K562 (cell line): ENCODE measurements at regions not wholly inside any gene's neighbourhood (a gene's known extent, or its start where the extent isn't known, plus 50 kb on each side); places are given as distances from the start of the nearest gene placed in this dataset.

Source experiments
- ARID2 ChIP-seq: fragments of 450-650 bp; IDR thresholded peaks from 2 replicates; pipeline ENCODE4 v1.6.1; 2017; ENCODE audit warnings: antibody characterized with exemption, mild to moderate bottlenecking
- CTCF ChIP-seq, 3 experiments: IDR thresholded peaks in 2 of 3; conservative IDR thresholded peaks in 1 of 3; 2 replicates each; pipeline ENCODE4 v1.5.1; 2011 to 2012; ENCODE audit warnings: low read length in 3 of 3, mild to moderate bottlenecking in 3 of 3, control low read depth in 2 of 3, improper control_type of control experiment in 1 of 3, inconsistent platforms in 1 of 3, low read depth in 1 of 3, mixed read lengths in 1 of 3, moderate library complexity in 1 of 3; ENCODE audit not compliant: insufficient read depth in 2 of 3
- KAT8 ChIP-seq: fragments of 450-650 bp; IDR thresholded peaks from 2 replicates; pipeline ENCODE4 v1.6.1; 2016; ENCODE audit warnings: low read depth, mild to moderate bottlenecking
- KLF16 ChIP-seq: IDR thresholded peaks from 2 replicates; pipeline ENCODE4 v1.6.1; 2016; ENCODE audit warnings: antibody characterized with exemption
- NRF1 ChIP-seq, 2 experiments: fragments of 450-650 bp; IDR thresholded peaks in 1 of 2; conservative IDR thresholded peaks in 1 of 2; 2 replicates each; pipeline ENCODE4 v1.6.1; 2014; ENCODE audit warnings: mild to moderate bottlenecking in 2 of 2
- ZNF780A ChIP-seq: fragments of 250-450 bp; sonication (Bioruptor Pico); IDR thresholded peaks from 2 replicates; pipeline ENCODE4 v1.5.0; 2021; ENCODE audit warnings: mild to moderate bottlenecking
- TF ChIP-seq, protein P1 (sequence below): sonication (generic); formaldehyde crosslinking; IDR thresholded peaks from 2 replicates; pipeline ENCODE4 v1.8.1; 2022; ENCODE audit warnings: missing genetic modification reagents
- TF ChIP-seq, protein P2 (sequence below): conservative IDR thresholded peaks from 2 replicates; pipeline ENCODE4 v1.6.1; 2011; ENCODE audit warnings: low read depth, mild to moderate bottlenecking, low read length; ENCODE audit not compliant: control insufficient read depth

GRCh38 chr13:59346999-59347723 is 816.6 kb downstream of the DIAPH3 start:
- TF ChIP-seq CTCF (IDR thresholded peaks at IDR 0.05 in 2 of 3, conservative IDR thresholded peaks at IDR 0.05 in 1 of 3; ENCODE audit: insufficient read depth in 2 of 3, low read depth in 1 of 3, low read length in 3 of 3) (no peak), KLF16 (no peak), ZNF780A (CRISPR knock-in tag) (no peak), KAT8 (no peak), ARID2 (no peak), NRF1 (conservative IDR thresholded peaks at IDR 0.05 in 1 of 2, IDR thresholded peaks at IDR 0.05 in 1 of 2) (no peak)
- TF ChIP-seq, protein P1, sequence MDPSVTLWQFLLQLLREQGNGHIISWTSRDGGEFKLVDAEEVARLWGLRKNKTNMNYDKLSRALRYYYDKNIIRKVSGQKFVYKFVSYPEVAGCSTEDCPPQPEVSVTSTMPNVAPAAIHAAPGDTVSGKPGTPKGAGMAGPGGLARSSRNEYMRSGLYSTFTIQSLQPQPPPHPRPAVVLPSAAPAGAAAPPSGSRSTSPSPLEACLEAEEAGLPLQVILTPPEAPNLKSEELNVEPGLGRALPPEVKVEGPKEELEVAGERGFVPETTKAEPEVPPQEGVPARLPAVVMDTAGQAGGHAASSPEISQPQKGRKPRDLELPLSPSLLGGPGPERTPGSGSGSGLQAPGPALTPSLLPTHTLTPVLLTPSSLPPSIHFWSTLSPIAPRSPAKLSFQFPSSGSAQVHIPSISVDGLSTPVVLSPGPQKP: no peak
- TF ChIP-seq, protein P2, sequence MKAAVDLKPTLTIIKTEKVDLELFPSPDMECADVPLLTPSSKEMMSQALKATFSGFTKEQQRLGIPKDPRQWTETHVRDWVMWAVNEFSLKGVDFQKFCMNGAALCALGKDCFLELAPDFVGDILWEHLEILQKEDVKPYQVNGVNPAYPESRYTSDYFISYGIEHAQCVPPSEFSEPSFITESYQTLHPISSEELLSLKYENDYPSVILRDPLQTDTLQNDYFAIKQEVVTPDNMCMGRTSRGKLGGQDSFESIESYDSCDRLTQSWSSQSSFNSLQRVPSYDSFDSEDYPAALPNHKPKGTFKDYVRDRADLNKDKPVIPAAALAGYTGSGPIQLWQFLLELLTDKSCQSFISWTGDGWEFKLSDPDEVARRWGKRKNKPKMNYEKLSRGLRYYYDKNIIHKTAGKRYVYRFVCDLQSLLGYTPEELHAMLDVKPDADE: no peak
